SU-DHL-6 (cell line): ENCODE measurements at regions not wholly inside any gene's neighbourhood (a gene's known extent, or its start where the extent isn't known, plus 50 kb on each side); places are given as distances from the start of the nearest gene placed in this dataset.

Experiments used
- H2AFZ ChIP-seq: fragments of 200-600 bp; sonication (generic); 2 replicates; pipeline ENCODE4 v1.6.1; 2014; ENCODE audit warnings: low read depth, mild to moderate bottlenecking, moderate library complexity, mixed read lengths, antibody characterized with exemption, low read length; ENCODE audit not compliant: severe bottlenecking
- H3F3A ChIP-seq: fragments of 200-600 bp; shearing (Covaris generic); 2 replicates; pipeline ENCODE4 v1.6.0; 2016; ENCODE audit warnings: antibody characterized with exemption, mild to moderate bottlenecking; ENCODE audit not compliant: insufficient read depth
- H3K27ac ChIP-seq: fragments of 200-600 bp; sonication (generic); 2 replicates; pipeline ENCODE4 v1.5.1; 2016; ENCODE audit warnings: low read depth, mild to moderate bottlenecking, low read length, moderate library complexity, mixed read lengths
- H3K27me3 ChIP-seq: fragments of 200-600 bp; sonication (generic), shearing (Covaris generic); 2 replicates; pipeline ENCODE4 v1.6.0; 2014; ENCODE audit warnings: mild to moderate bottlenecking, low read length
- H3K36me3 ChIP-seq: fragments of 200-600 bp; sonication (generic); 2 replicates; pipeline ENCODE4 v1.6.1; 2014; ENCODE audit warnings: mild to moderate bottlenecking, low read length, mixed read lengths
- H3K4me2 ChIP-seq: fragments of 300-600, 200-600 bp; shearing (Covaris generic), sonication (generic); 2 replicates; pipeline ENCODE4 v1.6.0; 2014; ENCODE audit warnings: low read length, low read depth, mild to moderate bottlenecking; ENCODE audit not compliant: poor library complexity, severe bottlenecking
- H3K4me3 ChIP-seq: fragments of 200-600 bp; sonication (generic); 2 replicates; pipeline ENCODE4 v1.5.1; 2014; ENCODE audit warnings: antibody characterized with exemption, low read length, mild to moderate bottlenecking, mixed read lengths; ENCODE audit not compliant: insufficient read depth, poor library complexity, severe bottlenecking
- H3K79me2 ChIP-seq: fragments of 200-600 bp; sonication (generic); 2 replicates; pipeline ENCODE4 v1.6.1; 2014; ENCODE audit warnings: mild to moderate bottlenecking, low read length, moderate library complexity; ENCODE audit not compliant: insufficient read depth
- H3K9ac ChIP-seq: fragments of 200-600 bp; sonication (generic); 2 replicates; pipeline ENCODE4 v1.7.0; 2014; ENCODE audit warnings: mild to moderate bottlenecking, low read length
- H3K9me2 ChIP-seq: fragments of 200-600 bp; sonication (generic); replicated peaks from 2 replicates; pipeline ENCODE4 v1.6.1; 2014; ENCODE audit warnings: low read length; ENCODE audit not compliant: insufficient read depth
- H3K9me3 ChIP-seq: fragments of 200-600 bp; sonication (generic); 2 replicates; pipeline ENCODE4 v1.6.1; 2014; ENCODE audit warnings: low read length, mixed read lengths; ENCODE audit not compliant: insufficient read depth
- H4K20me1 ChIP-seq: fragments of 200-600 bp; sonication (generic); 2 replicates; pipeline ENCODE4 v1.6.1; 2014; ENCODE audit warnings: low read depth, mild to moderate bottlenecking, antibody characterized with exemption, low read length, moderate library complexity, mixed read lengths
- EZH2phosphoT487 ChIP-seq: fragments of 200-600 bp; sonication (generic), shearing (Covaris generic); conservative IDR thresholded peaks from 2 replicates; pipeline ENCODE4 v1.6.1; 2018; ENCODE audit warnings: mild to moderate bottlenecking, antibody characterized with exemption, low read length, moderate library complexity, mixed read lengths
- TF ChIP-seq, protein P1 (sequence below): fragments of 200-600 bp; sonication (generic); IDR thresholded peaks from one replicate; pipeline ENCODE4 v1.5.1; 2017; ENCODE audit warnings: antibody characterized with exemption, mild to moderate bottlenecking, low read length, moderate library complexity; ENCODE audit not compliant: insufficient read depth, poor library complexity, severe bottlenecking

GRCh38 chr22:27580311-27580897 lies 221.2 kb downstream of the MN1 start:
- Histone ChIP-seq H3K27me3 (no peaks in the 10 kb centered on the region), H3K9ac (no peak overlapping the region), H3K27ac (no peak overlapping the region), H3K9me2 (no peaks in the 10 kb centered on the region), H4K20me1 (no peaks in the 10 kb centered on the region), H3K4me3 (no peak overlapping the region), H3K36me3 (no peaks in the 10 kb centered on the region), H3K79me2 (no peaks in the 10 kb centered on the region), H3F3A (no peaks in the 10 kb centered on the region), H3K4me2 (no peak overlapping the region), H3K9me3 (no peaks in the 10 kb centered on the region), H2AFZ (no peak overlapping the region)
- TF ChIP-seq, protein P1, sequence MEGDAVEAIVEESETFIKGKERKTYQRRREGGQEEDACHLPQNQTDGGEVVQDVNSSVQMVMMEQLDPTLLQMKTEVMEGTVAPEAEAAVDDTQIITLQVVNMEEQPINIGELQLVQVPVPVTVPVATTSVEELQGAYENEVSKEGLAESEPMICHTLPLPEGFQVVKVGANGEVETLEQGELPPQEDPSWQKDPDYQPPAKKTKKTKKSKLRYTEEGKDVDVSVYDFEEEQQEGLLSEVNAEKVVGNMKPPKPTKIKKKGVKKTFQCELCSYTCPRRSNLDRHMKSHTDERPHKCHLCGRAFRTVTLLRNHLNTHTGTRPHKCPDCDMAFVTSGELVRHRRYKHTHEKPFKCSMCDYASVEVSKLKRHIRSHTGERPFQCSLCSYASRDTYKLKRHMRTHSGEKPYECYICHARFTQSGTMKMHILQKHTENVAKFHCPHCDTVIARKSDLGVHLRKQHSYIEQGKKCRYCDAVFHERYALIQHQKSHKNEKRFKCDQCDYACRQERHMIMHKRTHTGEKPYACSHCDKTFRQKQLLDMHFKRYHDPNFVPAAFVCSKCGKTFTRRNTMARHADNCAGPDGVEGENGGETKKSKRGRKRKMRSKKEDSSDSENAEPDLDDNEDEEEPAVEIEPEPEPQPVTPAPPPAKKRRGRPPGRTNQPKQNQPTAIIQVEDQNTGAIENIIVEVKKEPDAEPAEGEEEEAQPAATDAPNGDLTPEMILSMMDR: no peak
- TF ChIP-seq EZH2phosphoT487: no peak

DNA sequence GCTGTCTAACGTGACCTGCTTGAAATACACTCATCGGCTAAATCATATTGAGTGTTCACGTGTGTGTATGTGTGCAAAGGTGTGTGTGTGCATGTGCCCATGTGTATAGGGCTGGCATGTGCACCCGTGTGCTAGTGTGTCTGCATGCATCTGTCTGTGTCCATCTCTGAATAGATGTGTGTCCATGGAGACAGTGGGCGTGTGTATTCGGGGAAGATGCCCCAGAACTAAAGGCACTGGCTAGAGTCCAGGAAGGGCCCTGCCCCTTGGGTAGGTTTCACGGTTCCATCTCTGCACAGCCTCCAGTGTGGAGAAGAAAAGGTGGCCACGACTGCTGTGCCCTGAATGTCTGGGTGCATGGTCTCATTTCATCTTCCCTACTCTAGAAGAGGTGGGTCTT lies 220.3 kb downstream of the MN1 start:
- H3K9me3 ChIP-seq: no peaks in the 10 kb centered on the region

GRCh38 chr22:27581688-27582087 lies 219.9 kb downstream of the MN1 start:
- no peaks in the 10 kb centered on the region for H3K79me2 ChIP-seq
- no peak overlapping the region for H3K4me2 ChIP-seq
- TF ChIP-seq, protein P1: no peak
- no peak for TF ChIP-seq EZH2phosphoT487
- no peaks in the 10 kb centered on the region for H3K9me2 ChIP-seq
- no peak overlapping the region for H2AFZ ChIP-seq
- no peaks in the 10 kb centered on the region for H3K27me3 ChIP-seq
- H3K27ac ChIP-seq: no peak overlapping the region
- H3K4me3 ChIP-seq: no peak overlapping the region
- no peaks in the 10 kb centered on the region for H3K9me3 ChIP-seq
- H3K9ac ChIP-seq: no peak overlapping the region
- H4K20me1 ChIP-seq: no peaks in the 10 kb centered on the region
- H3K36me3 ChIP-seq: no peaks in the 10 kb centered on the region
- no peaks in the 10 kb centered on the region for H3F3A ChIP-seq

More for the DNA sequence above, 220.3 kb downstream of the MN1 start:
- Histone ChIP-seq H3K9me2 (no peaks in the 10 kb centered on the region), H3F3A (no peaks in the 10 kb centered on the region), H3K4me2 (no peak overlapping the region), H2AFZ (no peak overlapping the region), H3K79me2 (no peaks in the 10 kb centered on the region), H3K27me3 (no peaks in the 10 kb centered on the region), H3K27ac (no peak overlapping the region), H3K4me3 (no peak overlapping the region), H4K20me1 (no peaks in the 10 kb centered on the region), H3K9ac (no peak overlapping the region), H3K36me3 (no peaks in the 10 kb centered on the region)
- TF ChIP-seq, protein P1: no peak
- TF ChIP-seq EZH2phosphoT487: no peak
